ENCODE measurements at regions not wholly inside any gene's neighbourhood (a gene's known extent, or its start where the extent isn't known, plus 50 kb on each side); places are given as distances from the start of the nearest gene placed in this dataset.

DNA sequence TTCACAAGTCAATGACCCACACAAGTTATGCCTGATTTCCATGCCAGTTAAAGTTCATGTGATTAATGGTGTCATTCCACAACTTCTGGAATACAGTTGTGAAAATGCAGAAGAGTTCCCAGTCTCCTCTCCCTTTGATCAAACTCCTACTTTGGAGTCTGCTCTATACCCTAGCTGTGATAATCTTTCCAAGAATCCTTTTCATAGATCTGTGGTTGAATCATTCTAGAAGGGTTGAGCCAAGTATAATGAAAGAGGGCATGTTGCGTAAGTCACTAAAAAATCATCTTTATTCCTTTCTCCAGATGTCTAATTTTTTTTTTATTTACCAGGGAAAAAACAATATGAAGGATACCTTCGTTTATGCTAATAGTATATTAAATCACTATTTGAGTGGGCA lies 89.7 kb upstream of the CARD18 start:
- no peak for DNase-seq

DNA sequence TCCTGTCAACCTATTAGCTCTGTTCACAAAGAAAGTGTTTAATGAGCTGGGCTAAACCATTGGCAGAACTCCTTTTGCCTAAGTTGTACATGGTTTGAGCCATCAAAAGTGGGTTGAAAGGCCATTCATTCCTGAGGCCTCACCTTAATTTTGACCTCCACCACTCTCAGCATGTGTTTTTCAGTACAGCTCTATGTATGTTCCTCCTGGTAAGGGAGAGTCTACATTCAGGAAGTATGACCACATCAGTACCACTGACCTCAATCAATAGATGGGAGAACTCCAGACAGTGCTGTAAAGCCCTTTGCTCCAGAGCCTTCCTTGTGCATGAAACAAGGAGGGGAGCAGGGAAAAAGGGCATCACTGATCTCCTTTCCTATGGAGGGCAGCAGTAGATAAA lies 87.8 kb upstream of the CARD18 start:
- DNase-seq = no peak

DNA sequence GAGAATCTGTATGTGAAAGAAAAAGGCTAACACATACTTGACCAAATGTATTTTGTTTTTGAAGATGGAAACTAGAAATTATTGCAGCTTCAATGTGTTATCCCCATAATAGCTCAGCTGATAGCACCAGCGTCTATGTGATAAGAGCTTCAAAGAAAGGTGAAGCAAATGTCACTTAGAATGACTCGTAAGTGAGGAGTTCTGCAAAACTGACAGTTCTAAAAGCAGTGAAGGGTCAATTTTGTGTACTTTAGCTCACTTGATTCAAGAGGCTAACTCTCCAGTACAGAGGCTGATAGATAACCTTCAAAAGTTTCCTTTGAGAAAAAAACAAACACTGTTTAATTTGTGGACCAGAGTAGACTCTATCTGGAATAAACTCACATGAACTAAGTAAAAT lies 87.2 kb upstream of the CARD18 start:
- no peak for DNase-seq

DNA sequence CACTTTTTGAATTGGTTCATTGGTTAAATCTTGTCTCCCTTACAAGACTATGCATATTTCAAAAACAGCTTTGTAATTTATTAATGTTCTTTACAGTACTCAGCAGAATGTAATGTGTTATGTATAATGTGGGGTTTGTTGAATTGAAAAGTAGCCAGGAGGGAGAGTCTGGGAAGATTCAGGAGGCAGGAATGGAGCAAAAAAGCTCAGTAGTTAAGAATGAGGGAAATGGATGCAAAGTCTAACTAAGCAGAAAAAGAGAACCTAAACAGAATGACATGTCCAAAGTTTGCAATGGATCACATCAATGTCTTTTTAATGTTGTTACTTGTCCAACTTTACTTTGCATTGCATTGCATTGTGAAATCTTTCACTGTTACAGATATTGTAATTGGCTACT lies 86.5 kb upstream of the CARD18 start:
- DNase-seq = no peak

DNA sequence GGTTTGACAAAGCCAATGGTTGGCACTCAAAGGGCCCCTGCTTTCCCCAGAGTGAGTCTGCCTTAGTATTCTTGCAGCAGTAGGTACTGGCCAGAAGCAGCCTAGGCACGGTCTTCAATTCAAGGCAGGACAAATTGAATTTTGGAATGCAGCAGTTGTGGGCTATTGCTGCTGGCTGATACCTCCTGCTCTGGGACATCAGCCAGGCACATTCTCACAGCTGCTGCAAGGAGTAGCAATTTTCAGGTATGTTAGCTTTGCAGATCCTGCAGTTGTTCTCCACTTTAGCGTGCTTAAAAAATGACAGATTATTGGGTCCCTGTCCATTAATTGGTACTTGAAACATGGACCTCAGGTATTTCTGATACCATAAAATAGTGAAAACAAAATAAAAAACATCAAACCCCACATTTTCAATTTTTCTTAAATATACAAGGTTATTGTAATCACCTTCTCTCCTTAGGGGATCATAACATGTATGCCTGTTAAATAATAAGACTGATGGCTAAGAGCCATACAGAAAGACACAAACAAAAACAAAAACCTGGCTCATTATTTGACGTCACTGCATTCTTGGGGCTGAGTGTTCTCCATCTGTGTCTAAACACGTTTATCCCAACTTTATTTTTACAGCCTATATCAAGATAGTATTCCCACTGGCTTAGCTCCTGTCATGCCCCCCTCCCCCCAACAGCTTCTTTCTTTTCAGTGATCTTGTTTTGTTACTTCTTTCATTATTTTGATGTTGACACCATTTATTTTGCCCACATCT lies 85.1 kb upstream of the CARD18 start:
- DNase-seq = no peak

DNA sequence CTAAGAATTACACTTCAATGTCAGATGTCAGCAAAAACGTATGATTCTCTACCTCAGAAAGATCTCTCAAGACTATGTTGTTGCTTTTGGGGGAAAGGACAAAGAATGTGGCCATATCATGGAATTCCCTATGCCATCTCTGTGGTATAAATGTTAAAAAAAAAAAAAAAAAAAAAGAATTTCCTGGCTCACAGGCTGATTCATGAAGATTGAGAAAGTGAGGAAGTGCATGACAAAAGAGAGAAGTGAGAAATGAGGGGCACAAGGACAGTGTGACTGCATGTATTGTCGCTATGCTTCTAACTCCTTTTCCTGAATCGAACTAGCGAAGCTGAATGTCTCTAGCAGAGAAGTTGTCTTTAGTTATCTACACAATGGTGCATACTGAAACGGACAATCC lies 80.6 kb upstream of the CARD18 start:
- DNase-seq = peak; percentile 20

DNA sequence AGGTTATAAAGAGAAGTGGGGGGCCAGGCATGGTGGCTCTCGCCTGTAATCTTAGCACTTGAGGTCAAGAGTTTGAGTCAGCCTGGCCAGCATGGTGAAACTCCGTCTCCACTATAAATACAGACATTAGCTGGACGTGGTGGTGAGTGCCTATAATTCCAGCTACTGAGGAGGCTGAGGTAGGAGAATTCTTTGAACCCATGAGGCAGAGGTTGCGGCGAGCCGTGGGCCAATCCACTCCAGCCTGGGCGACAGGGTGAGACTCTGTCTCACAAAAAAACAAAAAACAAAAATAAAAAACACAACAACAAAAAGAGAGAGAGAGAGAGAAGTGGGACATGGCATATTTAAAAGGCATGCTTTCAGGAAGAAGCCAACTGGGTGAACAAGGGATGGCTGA lies 80.1 kb upstream of the CARD18 start:
- no peak for DNase-seq

DNA sequence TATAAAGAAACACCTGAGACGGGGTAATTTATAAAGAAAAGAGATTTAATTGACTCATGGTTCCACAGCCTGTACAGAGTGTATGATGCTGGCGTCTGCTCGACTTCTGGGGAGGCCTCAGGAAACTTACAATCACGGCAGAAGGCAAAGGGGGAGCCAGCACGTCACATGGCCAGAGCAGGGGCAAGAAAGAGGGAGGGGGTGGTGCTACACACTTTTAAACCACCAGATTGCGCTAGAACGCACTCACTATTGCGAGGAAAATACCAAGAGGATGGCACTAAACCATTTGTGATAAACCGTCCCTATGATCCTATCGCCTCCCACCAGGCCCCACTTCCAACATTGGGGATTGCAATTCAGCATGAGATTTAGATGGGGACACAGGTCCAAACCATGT lies 79.7 kb upstream of the CARD18 start:
- no peak for DNase-seq

DNA sequence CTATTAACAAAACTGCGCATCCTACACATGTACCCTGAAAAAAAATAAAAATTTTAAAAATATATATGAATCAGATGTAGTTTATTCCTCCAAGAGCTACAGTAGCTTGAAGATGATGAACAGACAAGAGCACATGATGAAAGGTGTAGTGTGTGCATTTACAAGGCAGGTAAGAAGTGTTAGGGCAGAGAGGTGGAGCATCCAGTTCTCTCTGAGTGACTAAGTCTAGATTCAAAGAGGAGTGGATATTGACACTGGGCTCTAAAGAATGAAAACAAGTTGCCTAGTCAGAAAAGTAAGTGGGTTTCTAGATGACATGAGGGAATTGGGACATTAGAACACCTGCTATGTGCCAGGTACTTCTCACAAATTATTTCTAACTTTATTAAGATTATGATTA lies 76.0 kb upstream of the CARD18 start:
- no peak for DNase-seq

DNA sequence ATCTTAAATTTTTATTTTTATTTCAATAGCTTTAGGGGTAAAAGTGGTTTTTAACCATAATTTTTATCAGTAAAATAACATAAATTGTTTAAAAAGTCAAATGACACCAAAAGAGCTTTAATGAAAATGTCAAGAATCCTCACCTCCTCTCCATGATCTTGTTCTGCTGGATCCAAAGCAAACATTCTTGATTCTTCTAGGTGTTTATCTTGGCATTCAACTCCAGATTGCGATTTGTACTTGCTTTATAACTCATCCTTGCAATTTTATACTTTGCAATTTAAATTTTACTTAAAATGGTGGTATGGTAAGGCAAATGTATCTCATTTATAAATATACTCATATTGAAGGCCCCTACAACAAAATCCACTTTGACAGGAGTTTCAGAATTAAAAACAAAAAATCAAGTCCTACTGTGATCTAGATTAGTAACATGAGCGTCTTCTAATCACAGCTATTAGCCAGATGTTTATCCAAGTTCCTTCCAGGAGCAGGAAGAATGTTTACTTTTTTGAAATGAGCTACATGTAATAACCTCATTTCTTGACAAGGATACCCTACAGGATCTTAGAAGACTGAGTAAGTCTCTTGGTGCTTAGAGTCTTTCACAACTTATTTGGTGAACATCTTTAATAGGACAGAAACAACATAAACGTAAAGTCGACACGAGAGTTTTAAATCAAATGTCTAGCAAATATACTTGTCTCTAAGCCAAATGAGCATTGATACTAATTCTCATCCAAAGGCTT lies 72.4 kb upstream of the CARD18 start:
- DNase-seq = peak; percentile 40

DNA sequence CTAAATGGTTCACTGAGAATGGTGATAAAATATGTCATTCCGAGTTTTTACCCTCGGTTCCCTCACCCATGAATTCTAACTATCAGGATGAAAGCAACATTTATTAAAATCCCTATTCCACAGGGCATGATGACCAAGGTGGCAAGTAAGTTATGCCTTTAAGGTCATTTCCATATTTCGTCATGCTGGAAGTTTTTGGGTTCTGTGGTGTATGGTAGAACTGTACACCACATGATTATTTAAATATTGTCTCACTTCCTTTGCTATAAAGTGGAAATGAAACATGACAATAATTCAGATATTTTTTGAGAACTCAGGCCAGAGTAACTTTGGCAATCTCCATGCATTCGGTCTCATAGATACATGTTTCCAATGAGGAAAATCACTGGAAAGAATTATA lies 68.5 kb upstream of the CARD18 start:
- DNase-seq = no peak

DNA sequence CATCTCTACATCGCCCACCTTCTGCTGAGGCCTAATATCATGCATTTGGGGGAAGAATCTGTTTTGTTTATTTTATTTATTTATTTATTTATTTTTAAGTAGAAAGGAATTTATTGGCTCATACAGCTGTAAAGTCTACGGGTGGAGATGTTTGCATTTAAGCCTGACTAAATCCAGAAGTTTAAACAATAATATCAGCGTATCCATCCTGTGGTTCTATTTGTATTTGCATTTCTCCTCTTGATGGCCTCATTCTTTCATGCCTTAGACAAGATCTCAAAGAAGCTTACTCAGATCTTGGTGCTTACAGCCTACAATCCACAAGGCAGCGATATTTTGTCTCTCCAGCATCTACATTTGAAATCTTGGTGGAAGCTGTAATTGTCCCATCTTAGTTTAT lies 67.1 kb upstream of the CARD18 start:
- no peak for DNase-seq

DNA sequence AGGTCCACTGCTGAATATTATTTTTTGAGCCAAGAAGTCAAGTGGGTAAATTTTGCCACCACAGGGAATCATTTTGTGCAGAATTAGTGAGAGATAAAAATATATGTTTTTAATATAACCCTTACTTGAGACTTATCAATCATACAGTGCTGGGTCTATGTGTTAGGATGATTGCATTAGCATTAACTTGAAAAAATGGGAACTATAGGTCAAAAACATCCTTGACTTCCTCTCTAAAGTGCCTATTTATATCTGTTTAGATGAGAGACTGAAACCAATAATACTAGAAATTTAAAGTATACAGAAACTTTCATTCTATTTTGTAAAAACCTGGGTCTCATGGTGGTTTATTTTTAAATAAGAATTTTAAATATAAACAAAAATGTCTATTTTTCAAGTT lies 65.1 kb upstream of the CARD18 start:
- DNase-seq = no peak

DNA sequence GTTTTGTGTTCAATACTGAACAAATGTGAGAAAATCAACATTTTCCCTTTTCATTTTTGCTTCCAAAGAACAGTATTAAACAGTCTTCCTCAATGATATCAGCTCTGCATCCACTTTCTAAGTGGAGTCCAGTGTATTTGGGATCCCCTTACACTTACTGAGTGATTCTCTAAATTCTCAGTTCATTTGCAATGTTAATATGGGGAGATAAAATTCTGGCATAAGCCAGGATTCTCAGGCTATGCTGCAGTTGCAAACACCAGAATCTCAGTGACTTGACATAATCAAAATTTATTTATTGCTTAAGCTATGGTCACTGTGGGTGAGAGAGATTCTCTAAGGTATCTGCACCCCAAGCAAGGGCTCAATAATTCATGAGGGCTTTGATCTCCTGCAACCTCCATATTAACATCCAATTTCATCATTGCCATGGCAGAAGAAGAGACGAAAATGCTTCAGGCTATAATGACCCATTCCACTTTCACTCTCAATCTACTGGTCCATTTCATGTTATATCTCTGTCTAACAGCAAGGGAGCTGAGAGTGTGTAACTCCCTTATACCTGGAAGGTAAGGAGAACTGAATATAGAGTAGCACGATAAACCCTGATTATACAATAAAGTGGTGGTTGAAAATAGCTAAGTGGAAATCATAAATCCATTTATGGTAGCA lies 64.1 kb upstream of the CARD18 start:
- DNase-seq = no peak

DNA sequence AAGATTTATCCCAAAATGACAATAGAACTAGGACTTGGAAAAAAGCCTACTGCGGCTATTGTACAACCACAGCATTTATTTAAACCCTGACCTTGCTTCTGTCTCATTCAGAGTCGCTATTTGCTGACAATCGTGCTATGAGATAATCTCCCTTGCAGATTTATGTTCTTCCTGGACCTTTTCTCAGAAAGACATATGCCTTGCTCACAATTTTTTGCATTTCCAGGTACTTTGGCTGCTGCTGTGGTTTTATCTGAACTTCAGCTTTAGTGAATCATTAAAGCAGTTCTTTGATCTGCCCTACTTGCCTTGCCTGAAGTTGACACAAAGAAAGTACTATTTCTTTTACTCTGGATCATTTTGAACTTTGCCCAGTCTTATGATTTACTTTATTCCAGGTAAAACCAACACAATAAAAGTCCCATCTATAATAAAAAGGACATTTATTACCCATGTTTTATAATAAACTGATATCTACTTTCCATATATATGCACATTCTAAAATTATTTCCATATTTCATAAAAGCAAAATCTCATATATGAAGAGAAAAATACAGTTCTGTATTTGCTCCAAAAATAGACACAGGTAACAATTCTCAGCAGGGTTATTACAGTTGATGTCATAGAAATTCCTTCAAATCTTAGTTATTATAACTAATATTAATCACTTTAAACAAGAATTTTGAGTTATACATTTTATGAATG lies 63.4 kb upstream of the CARD18 start:
- DNase-seq = peak; percentile 34

DNA sequence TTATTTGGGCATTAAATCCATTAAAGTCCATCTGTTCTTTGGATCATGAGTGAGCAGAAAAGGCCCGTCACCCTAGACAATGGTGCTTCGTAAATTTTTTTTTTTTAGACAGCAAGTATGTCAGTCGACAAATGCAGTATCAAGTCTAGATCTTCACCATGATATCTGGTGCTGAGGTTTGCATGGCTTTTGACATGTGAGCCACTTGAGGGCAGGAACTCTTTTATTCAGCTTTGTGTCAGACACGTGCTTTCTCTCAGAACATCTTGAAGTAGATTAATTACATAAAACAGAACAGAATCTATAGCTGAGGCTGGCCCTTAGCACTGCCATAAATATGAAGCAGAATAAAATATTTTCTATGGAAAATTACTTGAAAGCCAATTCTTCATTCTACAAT lies 62.9 kb upstream of the CARD18 start:
- no peak for DNase-seq

DNA sequence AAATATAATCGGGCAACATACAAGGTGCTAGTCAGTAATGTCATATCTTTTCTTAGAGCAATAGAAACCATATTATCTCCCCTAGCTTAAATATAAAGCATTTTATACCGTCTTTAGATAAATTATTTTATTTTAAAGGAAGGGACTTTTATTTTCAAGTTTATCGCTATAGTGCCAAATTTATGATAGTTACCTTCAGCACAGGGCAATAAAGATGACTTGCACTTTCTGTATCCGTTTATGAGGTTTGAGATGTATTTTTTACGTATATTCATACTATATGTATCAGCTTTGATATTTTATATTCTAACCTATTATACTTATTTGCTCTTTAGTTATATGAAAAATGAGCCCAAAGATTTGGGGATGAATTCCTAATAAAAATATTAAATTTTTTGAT lies 61.6 kb upstream of the CARD18 start:
- DNase-seq = no peak

DNA sequence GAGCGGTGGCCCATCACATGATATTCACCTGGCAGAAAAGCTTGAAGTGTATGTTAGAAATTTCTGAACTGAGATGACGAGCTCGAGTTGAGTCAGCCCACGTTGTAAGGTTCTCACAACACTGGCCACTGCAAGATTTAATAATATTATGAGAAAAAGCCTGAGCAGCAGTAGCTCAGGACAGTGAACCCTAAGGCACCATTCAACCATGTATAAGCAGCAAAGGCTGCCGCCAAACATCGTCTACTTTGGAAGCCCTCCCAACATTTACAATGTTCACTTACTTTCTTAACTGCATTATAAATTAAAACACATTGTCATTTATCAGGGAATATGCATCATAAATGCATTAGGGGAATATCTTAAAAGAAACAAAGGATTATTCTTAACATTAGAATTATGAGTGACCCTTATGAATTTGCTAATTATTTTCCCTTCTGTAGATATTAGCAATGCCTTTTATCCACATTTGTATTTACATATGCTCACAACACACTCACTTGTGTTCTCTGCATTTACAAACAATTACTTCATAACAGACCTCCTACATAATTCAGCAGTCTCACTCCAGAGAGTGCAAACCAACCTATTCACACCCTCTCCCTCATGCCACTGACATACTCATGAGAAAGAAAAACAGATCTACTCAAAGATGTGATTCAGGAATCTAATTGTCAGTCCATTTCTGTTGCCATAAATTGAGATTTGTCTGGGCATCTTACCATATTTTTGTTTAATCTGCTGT lies 57.7 kb upstream of the CARD18 start:
- no peak for DNase-seq

DNA sequence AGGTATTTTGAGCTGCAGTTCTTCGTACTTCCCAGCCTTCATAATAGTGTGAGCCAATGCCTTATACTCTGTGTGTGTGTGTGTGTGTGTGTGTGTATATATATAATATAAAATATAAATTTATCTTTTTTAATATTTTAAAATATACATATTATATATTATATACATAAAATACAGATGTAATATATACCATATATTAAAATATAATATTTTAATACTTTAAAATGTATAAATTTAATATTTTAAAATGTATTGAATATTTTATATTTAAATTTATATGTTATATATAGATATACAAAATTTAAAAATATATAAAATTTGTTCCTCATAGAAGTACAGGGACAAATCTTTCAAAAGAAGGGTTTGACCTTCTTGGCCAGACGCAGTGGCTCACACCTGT lies 53.7 kb upstream of the CARD18 start:
- DNase-seq = no peak

DNA sequence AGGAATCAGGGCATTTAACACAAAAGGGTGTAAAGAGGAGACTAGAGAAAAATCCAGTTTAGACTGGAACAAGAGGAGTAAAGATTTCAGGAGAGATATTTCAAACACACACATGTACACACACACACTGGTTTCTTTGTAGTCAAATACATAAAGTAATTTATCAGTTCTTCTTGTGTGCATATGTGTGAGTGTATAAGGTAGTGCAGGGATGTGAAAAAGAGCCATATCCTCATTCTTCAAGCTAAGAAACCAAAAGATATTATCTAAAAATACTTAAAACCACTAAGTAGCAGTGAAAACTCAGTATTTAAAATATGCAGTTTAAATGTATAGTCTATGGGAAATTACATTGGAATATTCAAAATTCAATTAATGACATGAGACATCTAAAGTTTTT lies 52.5 kb upstream of the CARD18 start:
- no peak for DNase-seq

DNA sequence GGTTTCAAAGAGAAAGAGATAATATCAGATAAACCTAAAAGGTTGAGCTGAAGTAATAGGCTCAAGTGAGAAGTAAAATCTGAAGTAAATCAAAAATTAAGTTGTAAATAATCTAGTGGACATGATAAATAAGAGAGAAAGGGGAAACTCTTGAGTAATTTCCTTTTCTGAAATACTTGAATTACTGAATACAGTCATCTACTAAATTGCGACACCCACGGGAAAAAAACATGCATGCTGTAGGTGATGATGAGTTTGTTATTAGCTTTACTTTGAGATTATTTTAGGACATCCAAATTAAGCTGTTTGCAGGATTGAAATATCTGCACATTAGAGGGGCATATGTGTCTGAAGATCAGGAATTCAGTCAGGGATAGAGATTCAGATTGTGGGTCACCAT lies 50.0 kb upstream of the CARD18 start:
- no peak for DNase-seq
